ENCODE measurements at regions not wholly inside any gene's neighbourhood (a gene's known extent, or its start where the extent isn't known, plus 50 kb on each side); places are given as distances from the start of the nearest gene placed in this dataset.

- H3K9me3 Mint-ChIP-seq = no peaks in the 10 kb centered on the region
- H3K36me3 Mint-ChIP-seq (ENCODE audit: insufficient read depth) = no peaks in the 10 kb centered on the region
- peaks cover 72% of the 10 kb centered on the region for H3K27me3 Mint-ChIP-seq
- no peak overlapping the region for H3K27ac Mint-ChIP-seq (ENCODE audit: low read depth)
- no peak overlapping the region for H3K4me3 Mint-ChIP-seq
- no peak for DNase-seq (ENCODE audit: low spot score in 2 of 2)
- no peaks in the 10 kb centered on the region for H3K4me1 Mint-ChIP-seq
- no peak for ATAC-seq (replicated peaks; ENCODE audit: extremely low read depth, poor library complexity, severe bottlenecking)
These were observed 72.5 kb upstream of the ZNF423 start for GRCh38 chr16:49928176-49929041.

- Mint-ChIP-seq H3K36me3 (ENCODE audit: insufficient read depth) (no peaks in the 10 kb centered on the region), H3K4me3 (no peak overlapping the region), H3K27ac (ENCODE audit: low read depth) (no peak overlapping the region), H3K27me3 (peaks cover 72% of the 10 kb centered on the region), H3K9me3 (no peaks in the 10 kb centered on the region), H3K4me1 (no peaks in the 10 kb centered on the region)
- no peak for DNase-seq (ENCODE audit: low spot score in 2 of 2)
- no peak for ATAC-seq (replicated peaks; ENCODE audit: extremely low read depth, poor library complexity, severe bottlenecking)
These were observed 73.7 kb upstream of the ZNF423 start for GRCh38 chr16:49929626-49930025.

GRCh38 chr16:49930841-49931240, 74.9 kb upstream of the ZNF423 start:
- peaks cover 63% of the 10 kb centered on the region for H3K27me3 Mint-ChIP-seq
- DNase-seq (ENCODE audit: low spot score in 2 of 2) = no peak
- H3K27ac Mint-ChIP-seq (ENCODE audit: low read depth) = no peak overlapping the region
- H3K4me3 Mint-ChIP-seq = no peak overlapping the region
- H3K9me3 Mint-ChIP-seq = no peaks in the 10 kb centered on the region
- no peaks in the 10 kb centered on the region for H3K36me3 Mint-ChIP-seq (ENCODE audit: insufficient read depth)
- H3K4me1 Mint-ChIP-seq = no peaks in the 10 kb centered on the region
- no peak for ATAC-seq (replicated peaks; ENCODE audit: extremely low read depth, poor library complexity, severe bottlenecking)

GRCh38 chr16:49931266-49931665, 75.4 kb upstream of the ZNF423 start:
- Mint-ChIP-seq H3K27me3 (peaks cover 63% of the 10 kb centered on the region), H3K4me3 (no peak overlapping the region)
- no peak for ATAC-seq (replicated peaks; ENCODE audit: extremely low read depth, poor library complexity, severe bottlenecking)

GRCh38 chr16:49931916-49932315, 76.0 kb upstream of the ZNF423 start:
- H3K27me3 Mint-ChIP-seq = peaks cover 69% of the 10 kb centered on the region
- no peaks in the 10 kb centered on the region for H3K4me1 Mint-ChIP-seq
- H3K4me3 Mint-ChIP-seq = no peak overlapping the region
- no peaks in the 10 kb centered on the region for H3K36me3 Mint-ChIP-seq (ENCODE audit: insufficient read depth)
- no peaks in the 10 kb centered on the region for H3K9me3 Mint-ChIP-seq
- DNase-seq (ENCODE audit: low spot score in 2 of 2) (no peak), ATAC-seq (replicated peaks; ENCODE audit: extremely low read depth, poor library complexity, severe bottlenecking) (no peak)
- H3K27ac Mint-ChIP-seq (ENCODE audit: low read depth) = no peak overlapping the region

More at GRCh38 chr16:49931266-49931665, 75.4 kb upstream of the ZNF423 start:
- H3K27ac Mint-ChIP-seq (ENCODE audit: low read depth) = no peak overlapping the region
- DNase-seq (ENCODE audit: low spot score in 2 of 2) = no peak
- H3K9me3 Mint-ChIP-seq = no peaks in the 10 kb centered on the region
- H3K4me1 Mint-ChIP-seq = no peaks in the 10 kb centered on the region
- H3K36me3 Mint-ChIP-seq (ENCODE audit: insufficient read depth) = no peaks in the 10 kb centered on the region

- H3K9me3 Mint-ChIP-seq = no peaks in the 10 kb centered on the region
- H3K27me3 Mint-ChIP-seq = peaks cover 74% of the 10 kb centered on the region
- H3K4me1 Mint-ChIP-seq = no peaks in the 10 kb centered on the region
- no peak overlapping the region for H3K4me3 Mint-ChIP-seq
- H3K27ac Mint-ChIP-seq (ENCODE audit: low read depth) = no peak overlapping the region
- ATAC-seq (replicated peaks; ENCODE audit: extremely low read depth, poor library complexity, severe bottlenecking) (no peak), DNase-seq (ENCODE audit: low spot score in 2 of 2) (no peak)
- H3K36me3 Mint-ChIP-seq (ENCODE audit: insufficient read depth) = no peaks in the 10 kb centered on the region
These were observed 76.5 kb upstream of the ZNF423 start for GRCh38 chr16:49932434-49932833.

- ATAC-seq (replicated peaks; ENCODE audit: extremely low read depth, poor library complexity, severe bottlenecking) (no peak), DNase-seq (ENCODE audit: low spot score in 2 of 2) (no peak)
- no peak overlapping the region for H3K4me3 Mint-ChIP-seq
- H3K36me3 Mint-ChIP-seq (ENCODE audit: insufficient read depth) = no peaks in the 10 kb centered on the region
- no peaks in the 10 kb centered on the region for H3K9me3 Mint-ChIP-seq
- no peaks in the 10 kb centered on the region for H3K4me1 Mint-ChIP-seq
- H3K27me3 Mint-ChIP-seq = peaks cover 78% of the 10 kb centered on the region
- H3K27ac Mint-ChIP-seq (ENCODE audit: low read depth) = no peak overlapping the region
These were observed 77.0 kb upstream of the ZNF423 start for GRCh38 chr16:49932946-49933345.

GRCh38 chr16:49936791-49937190, 80.9 kb upstream of the ZNF423 start:
- Mint-ChIP-seq H3K27ac (ENCODE audit: low read depth) (no peak overlapping the region), H3K36me3 (ENCODE audit: insufficient read depth) (no peaks in the 10 kb centered on the region), H3K4me3 (no peak overlapping the region), H3K9me3 (no peaks in the 10 kb centered on the region), H3K4me1 (no peaks in the 10 kb centered on the region), H3K27me3 (peaks cover 61% of the 10 kb centered on the region)
- ATAC-seq (replicated peaks; ENCODE audit: extremely low read depth, poor library complexity, severe bottlenecking) = no peak
- DNase-seq (ENCODE audit: low spot score in 2 of 2) = no peak

- no peak overlapping the region for H3K27ac Mint-ChIP-seq (ENCODE audit: low read depth)
- no peak overlapping the region for H3K4me3 Mint-ChIP-seq
- peaks cover 52% of the 10 kb centered on the region for H3K27me3 Mint-ChIP-seq
- H3K9me3 Mint-ChIP-seq = no peaks in the 10 kb centered on the region
- H3K36me3 Mint-ChIP-seq (ENCODE audit: insufficient read depth) = no peaks in the 10 kb centered on the region
- no peaks in the 10 kb centered on the region for H3K4me1 Mint-ChIP-seq
- ATAC-seq (replicated peaks; ENCODE audit: extremely low read depth, poor library complexity, severe bottlenecking) (no peak), DNase-seq (ENCODE audit: low spot score in 2 of 2) (no peak)
These were observed 82.0 kb upstream of the ZNF423 start for GRCh38 chr16:49937886-49938285.

- peaks cover 42% of the 10 kb centered on the region for H3K27me3 Mint-ChIP-seq
- no peak overlapping the region for H3K4me3 Mint-ChIP-seq
- no peak for ATAC-seq (replicated peaks; ENCODE audit: extremely low read depth, poor library complexity, severe bottlenecking)
- no peaks in the 10 kb centered on the region for H3K36me3 Mint-ChIP-seq (ENCODE audit: insufficient read depth)
- H3K9me3 Mint-ChIP-seq = no peaks in the 10 kb centered on the region
- no peaks in the 10 kb centered on the region for H3K4me1 Mint-ChIP-seq
- H3K27ac Mint-ChIP-seq (ENCODE audit: low read depth) = no peak overlapping the region
- no peak for DNase-seq (ENCODE audit: low spot score in 2 of 2)
These were observed 83.6 kb upstream of the ZNF423 start for GRCh38 chr16:49939495-49939894.

GRCh38 chr16:49940464-49941224, 84.4 kb upstream of the CNEP1R1 start:
- no peaks in the 10 kb centered on the region for H3K9me3 Mint-ChIP-seq
- DNase-seq (ENCODE audit: low spot score in 2 of 2) (no peak), ATAC-seq (replicated peaks; ENCODE audit: extremely low read depth, poor library complexity, severe bottlenecking) (no peak)
- H3K36me3 Mint-ChIP-seq (ENCODE audit: insufficient read depth) = no peaks in the 10 kb centered on the region
- no peak overlapping the region for H3K27ac Mint-ChIP-seq (ENCODE audit: low read depth)
- H3K4me1 Mint-ChIP-seq = no peaks in the 10 kb centered on the region
- peaks cover 37% of the 10 kb centered on the region for H3K27me3 Mint-ChIP-seq
- H3K4me3 Mint-ChIP-seq = no peak overlapping the region

- no peak overlapping the region for H3K4me3 Mint-ChIP-seq
- no peak for ATAC-seq (replicated peaks; ENCODE audit: extremely low read depth, poor library complexity, severe bottlenecking)
- peaks cover 30% of the 10 kb centered on the region for H3K27me3 Mint-ChIP-seq
- H3K9me3 Mint-ChIP-seq = no peaks in the 10 kb centered on the region
- no peaks in the 10 kb centered on the region for H3K4me1 Mint-ChIP-seq
- H3K36me3 Mint-ChIP-seq (ENCODE audit: insufficient read depth) = no peaks in the 10 kb centered on the region
- H3K27ac Mint-ChIP-seq (ENCODE audit: low read depth) = no peak overlapping the region
- DNase-seq (ENCODE audit: low spot score in 2 of 2) = no peak
These were observed 80.8 kb upstream of the CNEP1R1 start for GRCh38 chr16:49944221-49944620.
